ENCODE measurements at regions not wholly inside any gene's neighbourhood (a gene's known extent, or its start where the extent isn't known, plus 50 kb on each side); places are given as distances from the start of the nearest gene placed in this dataset.

- Histone ChIP-seq H3K27me3 (no peaks in the 10 kb centered on the region), H3K9me3 (no peaks in the 10 kb centered on the region), H3K27ac (no peak overlapping the region), H3K4me3 (no peak overlapping the region), H3K36me3 (no peaks in the 10 kb centered on the region), H3K4me1 (no peaks in the 10 kb centered on the region)
- DNase-seq = no peak
- intact Hi-C loops (cut with DNase I; ENCODE audit: low total_unique reads) = loop anchor here (10.0 kb wide), 1 partner anchor 334 kb away; no protein-coding TSS in a partner anchor
- in situ Hi-C loops (cut with MboI; ENCODE audit: low sequenced_read_pairs in 4 of 4) = loop anchor here (10.0 to 25.0 kb wide), 3 partner anchors 326 to 414 kb away; no protein-coding TSS in a partner anchor
- no peak for ATAC-seq
- no peak for TF ChIP-seq POLR2A (IDR thresholded peaks at IDR 0.05)
- TF ChIP-seq CTCF (IDR thresholded peaks at IDR 0.05 in 4 of 5, conservative IDR thresholded peaks at IDR 0.05 in 1 of 5) = no peak
Observed at GRCh38 chr20:1761116-1761515, 103.5 kb upstream of the SIRPG start.

- Histone ChIP-seq H3K9me3 (no peaks in the 10 kb centered on the region), H3K4me3 (no peak overlapping the region), H3K27me3 (no peaks in the 10 kb centered on the region), H3K4me1 (no peaks in the 10 kb centered on the region), H3K27ac (no peak overlapping the region), H3K36me3 (no peaks in the 10 kb centered on the region)
- intact Hi-C loops (cut with DNase I; ENCODE audit: low total_unique reads) (no loop called here), in situ Hi-C loops (cut with MboI; ENCODE audit: low sequenced_read_pairs in 4 of 4) (loop anchor here in 3 of 4 donors (25.0 kb wide), 2 partner anchors 329 to 404 kb away; no protein-coding TSS in a partner anchor)
- no peak for ATAC-seq
- no peak for TF ChIP-seq CTCF (IDR thresholded peaks at IDR 0.05 in 4 of 5, conservative IDR thresholded peaks at IDR 0.05 in 1 of 5)
- TF ChIP-seq POLR2A (IDR thresholded peaks at IDR 0.05) = no peak
- DNase-seq = no peak
Observed at GRCh38 chr20:1758765-1759164, 101.2 kb upstream of the SIRPG start.

- H3K27ac ChIP-seq = no peak overlapping the region
- no peaks in the 10 kb centered on the region for H3K27me3 ChIP-seq
- in situ Hi-C loops (cut with MboI; ENCODE audit: low sequenced_read_pairs in 4 of 4) (loop anchor here in 3 of 4 donors (25.0 kb wide), 2 partner anchors 329 to 404 kb away; no protein-coding TSS in a partner anchor), intact Hi-C loops (cut with DNase I; ENCODE audit: low total_unique reads) (no loop called here)
- no peak overlapping the region for H3K4me3 ChIP-seq
- no peaks in the 10 kb centered on the region for H3K4me1 ChIP-seq
- no peak for DNase-seq
- no peaks in the 10 kb centered on the region for H3K9me3 ChIP-seq
- H3K36me3 ChIP-seq = no peaks in the 10 kb centered on the region
- TF ChIP-seq POLR2A (IDR thresholded peaks at IDR 0.05) (no peak), CTCF (IDR thresholded peaks at IDR 0.05 in 4 of 5, conservative IDR thresholded peaks at IDR 0.05 in 1 of 5) (no peak)
- ATAC-seq = no peak
Observed at GRCh38 chr20:1757606-1758512, 100.3 kb upstream of the SIRPG start.

- H3K4me1 ChIP-seq = no peaks in the 10 kb centered on the region
- no peaks in the 10 kb centered on the region for H3K9me3 ChIP-seq
- ATAC-seq (no peak), DNase-seq (no peak)
- TF ChIP-seq POLR2A (IDR thresholded peaks at IDR 0.05) = no peak
- no peak for TF ChIP-seq CTCF (IDR thresholded peaks at IDR 0.05 in 4 of 5, conservative IDR thresholded peaks at IDR 0.05 in 1 of 5)
- no peaks in the 10 kb centered on the region for H3K27me3 ChIP-seq
- in situ Hi-C loops (cut with MboI; ENCODE audit: low sequenced_read_pairs in 4 of 4) (loop anchor here in 3 of 4 donors (25.0 kb wide), 2 partner anchors 330 to 405 kb away; no protein-coding TSS in a partner anchor), intact Hi-C loops (cut with DNase I; ENCODE audit: low total_unique reads) (no loop called here)
- H3K36me3 ChIP-seq = no peaks in the 10 kb centered on the region
- no peak overlapping the region for H3K27ac ChIP-seq
- no peak overlapping the region for H3K4me3 ChIP-seq
Observed at GRCh38 chr20:1757072-1757471, 99.5 kb upstream of the SIRPG start.

All from gastrocnemius medialis (tissue), 4 donors.